ENCODE measurements at regions not wholly inside any gene's neighbourhood (a gene's known extent, or its start where the extent isn't known, plus 50 kb on each side); places are given as distances from the start of the nearest gene placed in this dataset.

GRCh38 chr10:25766687-25767221 is 167.3 kb upstream of the MYO3A start:
- Histone ChIP-seq H3K4me3 (no peak overlapping the region), H3K4me1 (no peaks in the 10 kb centered on the region), H3K9me3 (no peaks in the 10 kb centered on the region), H3K27ac (no peak overlapping the region), H3K9ac (ENCODE audit: low read depth in 2 of 2, low read length in 2 of 2) (no peak overlapping the region), H3K27me3 (no peaks in the 10 kb centered on the region), H3K36me3 (no peaks in the 10 kb centered on the region)
- intact Hi-C loops (cut with DNase I): no loop called here
- DNase-seq: no peak
- no peak for TF ChIP-seq CTCF (IDR thresholded peaks at IDR 0.05)

GRCh38 chr10:25768167-25768566 is 165.9 kb upstream of the MYO3A start:
- intact Hi-C loops (cut with DNase I): no loop called here
- Histone ChIP-seq H3K9me3 (no peaks in the 10 kb centered on the region), H3K27ac (no peak overlapping the region), H3K27me3 (no peaks in the 10 kb centered on the region), H3K4me3 (no peak overlapping the region), H3K4me1 (no peaks in the 10 kb centered on the region), H3K36me3 (no peaks in the 10 kb centered on the region), H3K9ac (ENCODE audit: low read depth in 2 of 2, low read length in 2 of 2) (no peak overlapping the region)
- no peak for DNase-seq
- no peak for TF ChIP-seq CTCF (IDR thresholded peaks at IDR 0.05)

- no peak for DNase-seq
- H3K9ac ChIP-seq (ENCODE audit: low read depth in 2 of 2, low read length in 2 of 2): no peak overlapping the region
These were observed 155.4 kb upstream of the MYO3A start for GRCh38 chr10:25778646-25779045.

GRCh38 chr10:25786161-25786560 is 147.9 kb upstream of the MYO3A start:
- H3K9ac ChIP-seq (ENCODE audit: low read depth in 2 of 2, low read length in 2 of 2): no peak overlapping the region
- H3K27me3 ChIP-seq: no peaks in the 10 kb centered on the region
- no peak overlapping the region for H3K4me3 ChIP-seq
- intact Hi-C loops (cut with DNase I): no loop called here
- H3K36me3 ChIP-seq: no peaks in the 10 kb centered on the region
- no peaks in the 10 kb centered on the region for H3K4me1 ChIP-seq
- TF ChIP-seq CTCF (IDR thresholded peaks at IDR 0.05): no peak
- no peak overlapping the region for H3K27ac ChIP-seq
- no peaks in the 10 kb centered on the region for H3K9me3 ChIP-seq
- DNase-seq: no peak

More at GRCh38 chr10:25778646-25779045, 155.4 kb upstream of the MYO3A start:
- H3K4me3 ChIP-seq: no peak overlapping the region
- no peak for TF ChIP-seq CTCF (IDR thresholded peaks at IDR 0.05)
- H3K27me3 ChIP-seq: no peaks in the 10 kb centered on the region
- no peaks in the 10 kb centered on the region for H3K36me3 ChIP-seq
- intact Hi-C loops (cut with DNase I): no loop called here
- no peak overlapping the region for H3K27ac ChIP-seq
- no peaks in the 10 kb centered on the region for H3K9me3 ChIP-seq
- H3K4me1 ChIP-seq: no peaks in the 10 kb centered on the region

GRCh38 chr10:25786899-25787298 is 147.1 kb upstream of the MYO3A start:
- Histone ChIP-seq H3K4me3 (no peak overlapping the region), H3K27ac (no peak overlapping the region), H3K9ac (ENCODE audit: low read depth in 2 of 2, low read length in 2 of 2) (no peak overlapping the region), H3K27me3 (no peaks in the 10 kb centered on the region), H3K9me3 (no peaks in the 10 kb centered on the region), H3K4me1 (no peaks in the 10 kb centered on the region), H3K36me3 (no peaks in the 10 kb centered on the region)
- no peak for DNase-seq
- intact Hi-C loops (cut with DNase I): no loop called here
- TF ChIP-seq CTCF (IDR thresholded peaks at IDR 0.05): no peak
